ENCODE measurements at regions not wholly inside any gene's neighbourhood (a gene's known extent, or its start where the extent isn't known, plus 50 kb on each side); places are given as distances from the start of the nearest gene placed in this dataset.

DNA sequence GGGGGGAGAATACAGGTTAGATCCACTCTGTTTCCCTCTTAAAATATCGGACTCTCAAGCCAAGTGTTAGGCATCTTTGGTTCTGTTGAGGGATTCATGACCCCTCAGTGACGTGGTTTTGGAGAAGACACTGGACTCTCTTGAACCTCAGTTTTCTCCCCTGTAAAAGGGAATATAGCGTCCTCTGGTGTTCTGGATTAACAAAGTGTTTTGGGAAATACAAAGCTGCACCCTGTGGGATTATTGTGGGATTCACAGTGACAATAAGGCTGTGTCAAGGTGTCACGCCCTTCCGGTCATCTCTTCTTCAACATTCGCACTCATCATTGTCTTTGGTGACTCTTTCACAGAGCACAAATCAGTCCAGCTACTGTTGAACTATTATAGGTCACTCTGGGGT is 139.0 kb downstream of the IRX1 start:
- intact Hi-C loops (cut with micrococcal nuclease): no loop called here

DNA sequence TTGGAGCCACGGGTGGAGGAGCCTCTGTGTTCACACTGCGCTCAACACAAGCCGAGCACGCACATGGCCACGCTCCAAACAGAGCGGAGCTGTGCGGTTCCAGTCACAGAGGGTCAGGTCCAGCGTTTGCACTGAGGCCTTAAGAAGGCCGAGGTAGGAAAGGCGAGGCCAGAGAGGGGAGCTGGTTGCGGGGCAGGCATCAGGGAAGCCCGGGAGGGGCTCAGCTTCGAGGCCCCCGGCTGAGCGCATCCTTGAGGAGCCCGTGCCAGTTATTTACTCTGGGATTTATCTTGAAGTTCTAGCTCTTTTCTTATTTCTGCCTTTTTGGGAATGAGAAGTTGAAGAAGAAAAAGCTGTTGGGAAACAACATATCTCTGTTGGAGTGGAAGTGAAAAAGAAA is 140.8 kb downstream of the IRX1 start:
- intact Hi-C loops (cut with micrococcal nuclease): no loop called here

DNA sequence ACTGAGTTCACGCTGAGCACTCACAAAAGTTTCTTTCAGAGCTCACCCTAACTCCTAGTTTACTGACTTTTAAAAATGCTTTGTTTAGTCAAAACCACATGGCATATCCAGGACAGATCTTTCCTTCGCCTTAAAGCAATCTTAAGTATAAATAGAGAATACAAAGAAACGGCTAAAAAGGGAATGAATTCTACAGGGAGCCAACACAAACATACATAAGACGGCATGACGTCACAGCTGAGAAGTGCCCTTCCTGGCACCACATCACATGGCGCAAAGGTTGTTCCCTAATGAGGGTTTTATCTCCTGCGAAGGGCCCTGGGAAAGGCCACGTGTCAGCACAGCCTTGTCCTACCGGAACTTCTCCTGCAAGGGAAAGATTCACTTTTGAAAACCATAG is 141.3 kb downstream of the IRX1 start:
- intact Hi-C loops (cut with micrococcal nuclease): no loop called here

DNA sequence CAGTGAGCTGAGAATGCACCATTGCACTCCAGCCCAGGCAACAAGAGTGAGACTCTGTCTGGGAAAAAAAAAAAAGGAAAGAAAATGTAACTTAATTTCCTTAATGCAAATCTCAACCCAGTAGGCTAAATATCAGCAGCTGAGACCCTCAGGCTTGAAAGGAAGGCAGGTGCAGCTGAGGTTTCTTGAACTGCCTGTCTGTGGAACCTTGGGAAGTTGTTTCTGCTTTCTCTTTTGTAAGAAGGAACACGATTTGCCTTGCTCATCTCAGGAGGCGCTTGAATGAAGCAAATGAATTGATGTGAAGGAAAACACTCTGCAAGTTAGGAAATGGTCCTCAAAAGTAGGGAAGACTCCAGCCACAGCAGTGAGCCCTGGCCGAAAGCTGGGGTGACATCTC is 143.3 kb downstream of the IRX1 start:
- intact Hi-C loops (cut with micrococcal nuclease): no loop called here

DNA sequence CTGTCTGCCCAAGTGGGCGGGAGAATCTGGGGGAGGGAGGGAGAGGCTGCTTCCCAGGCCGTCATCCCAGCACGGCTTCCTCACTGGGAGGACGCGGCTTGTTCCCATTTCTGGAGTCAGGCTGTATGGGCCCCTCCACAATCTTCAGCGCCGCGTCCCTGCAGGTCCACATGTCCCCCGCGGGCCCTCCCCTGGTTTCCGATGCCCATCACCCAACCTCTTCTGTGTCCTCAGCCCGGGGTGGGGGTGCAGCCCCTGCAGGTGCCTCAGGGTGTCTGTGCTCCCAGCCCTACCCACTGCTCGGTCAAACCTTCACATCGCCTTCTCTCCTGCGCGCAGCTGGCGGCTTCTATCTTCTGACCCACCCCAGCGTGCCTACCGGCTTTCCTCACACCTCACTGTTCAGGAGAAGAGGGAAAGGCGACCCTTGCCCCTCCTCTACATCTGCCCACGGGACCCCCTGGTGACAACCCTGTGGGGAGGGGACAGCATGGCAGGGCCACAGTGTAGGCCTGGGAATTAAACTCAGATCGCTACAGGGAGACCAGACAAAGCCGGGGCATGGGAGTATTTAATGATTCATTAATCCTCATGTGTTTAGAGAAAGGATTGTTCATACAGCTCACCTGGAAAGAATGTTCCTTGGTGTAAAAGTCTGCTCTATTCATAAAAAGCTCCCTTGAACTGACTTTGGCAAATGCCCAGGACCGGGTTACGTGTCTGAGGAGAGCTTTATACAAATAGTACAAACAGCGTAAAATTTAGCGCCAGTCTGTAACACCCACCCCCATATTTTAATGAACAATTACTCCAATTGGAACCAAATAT is 145.1 kb downstream of the IRX1 start:
- intact Hi-C loops (cut with micrococcal nuclease): no loop called here

DNA sequence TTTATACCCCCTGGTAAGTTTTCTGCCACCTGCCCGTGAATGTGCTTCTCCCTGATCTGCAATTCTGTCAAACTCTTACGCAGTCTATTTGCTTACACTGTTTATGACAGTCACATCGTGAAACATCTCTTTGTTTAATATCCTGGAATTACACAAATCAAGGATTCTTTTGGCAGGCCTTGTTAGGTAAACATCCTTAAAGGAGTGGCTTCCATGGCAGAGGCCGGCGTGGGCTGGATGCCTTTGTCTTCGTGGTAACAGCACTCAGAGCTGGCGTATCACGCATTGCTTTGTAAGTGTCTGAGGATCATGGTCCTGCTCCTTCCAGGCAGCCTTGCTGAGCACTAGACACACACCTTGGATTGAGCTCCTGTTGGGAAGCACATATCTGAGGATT is 145.7 kb downstream of the IRX1 start:
- intact Hi-C loops (cut with micrococcal nuclease): no loop called here

DNA sequence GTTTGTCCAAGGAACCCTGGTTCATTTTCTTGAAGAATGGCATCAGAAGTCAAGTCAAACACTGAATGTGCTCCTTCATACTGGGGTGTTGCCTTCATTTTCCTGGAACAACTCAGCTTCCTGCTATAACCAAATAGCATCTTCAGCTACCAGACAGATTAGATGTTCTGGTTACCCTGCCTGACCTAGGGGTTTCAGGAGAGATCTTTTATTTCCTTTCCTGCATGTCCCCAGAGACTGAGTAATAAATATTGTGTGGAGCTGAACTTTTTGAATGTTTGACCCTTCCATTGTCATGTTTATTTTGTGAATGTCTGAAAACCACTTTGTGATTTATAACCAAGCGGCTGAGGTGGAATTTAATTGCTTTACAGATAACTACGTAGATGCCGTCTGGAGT is 147.1 kb downstream of the IRX1 start:
- intact Hi-C loops (cut with micrococcal nuclease): no loop called here

DNA sequence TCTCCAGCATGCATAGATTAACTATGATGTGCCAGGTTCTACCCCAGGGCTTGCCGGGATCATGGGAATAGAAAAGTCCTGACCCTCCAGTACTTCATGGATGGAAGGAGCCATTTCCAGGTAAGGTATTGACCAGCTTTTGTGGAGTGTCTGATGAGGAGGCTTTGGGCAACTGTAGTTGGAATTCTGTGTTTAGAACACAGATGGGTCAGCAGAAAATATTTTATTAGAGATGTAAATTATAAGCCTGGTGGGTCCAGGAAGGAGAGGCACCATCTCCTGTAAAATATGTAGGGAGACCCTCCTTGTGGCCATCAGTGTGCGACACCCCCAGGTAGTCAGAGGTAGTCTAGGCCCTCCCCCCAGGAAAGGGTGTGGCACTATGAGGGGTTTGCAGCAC is 156.2 kb downstream of the IRX1 start:
- intact Hi-C loops (cut with micrococcal nuclease): no loop called here

DNA sequence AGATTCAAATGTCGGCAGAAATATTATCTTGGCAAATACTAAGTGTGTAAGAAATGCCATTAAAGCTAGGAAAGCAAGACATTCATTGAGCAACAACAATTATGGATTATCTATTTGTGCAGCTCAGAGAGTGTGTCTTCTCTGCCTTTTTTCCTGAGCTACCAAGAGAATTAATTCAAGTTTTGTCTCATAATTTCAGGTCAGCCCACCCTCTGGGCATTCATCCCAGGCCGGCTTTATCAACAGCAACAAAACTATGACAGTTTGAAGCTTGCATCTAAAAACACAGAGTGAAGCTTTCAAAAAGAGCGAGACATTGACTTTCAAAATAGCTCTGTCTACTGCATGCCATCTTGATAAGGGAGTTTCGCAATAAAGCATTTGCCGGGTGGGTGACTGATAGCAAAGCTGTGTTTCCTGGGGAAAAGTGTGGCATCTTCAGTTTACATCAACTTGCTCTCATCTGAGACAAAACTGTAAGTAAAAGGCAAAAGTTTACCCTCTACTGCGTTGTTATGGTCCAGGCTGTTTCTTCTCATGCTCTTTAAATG is 182.4 kb downstream of the IRX1 start:
- intact Hi-C loops (cut with micrococcal nuclease): no loop called here

DNA sequence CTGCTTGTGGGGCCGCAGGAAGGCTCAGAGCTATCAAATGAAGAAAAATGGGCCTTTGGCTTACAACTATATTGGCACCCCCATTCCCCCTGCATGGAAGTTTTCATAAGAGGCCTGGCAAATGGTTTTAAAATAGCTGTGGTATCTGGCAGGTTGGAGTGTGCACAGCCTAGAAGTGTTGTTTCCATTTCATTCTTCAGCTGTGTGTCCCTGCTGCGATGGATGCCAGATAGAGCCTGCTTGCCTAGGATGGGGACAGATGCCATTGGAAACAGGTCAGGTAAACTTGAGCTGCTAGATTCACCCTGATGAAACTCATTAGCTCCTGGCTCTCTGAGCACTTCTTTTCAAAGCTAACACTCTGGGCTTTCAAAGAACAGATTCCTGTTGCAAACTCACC is 183.3 kb downstream of the IRX1 start:
- intact Hi-C loops (cut with micrococcal nuclease): no loop called here

DNA sequence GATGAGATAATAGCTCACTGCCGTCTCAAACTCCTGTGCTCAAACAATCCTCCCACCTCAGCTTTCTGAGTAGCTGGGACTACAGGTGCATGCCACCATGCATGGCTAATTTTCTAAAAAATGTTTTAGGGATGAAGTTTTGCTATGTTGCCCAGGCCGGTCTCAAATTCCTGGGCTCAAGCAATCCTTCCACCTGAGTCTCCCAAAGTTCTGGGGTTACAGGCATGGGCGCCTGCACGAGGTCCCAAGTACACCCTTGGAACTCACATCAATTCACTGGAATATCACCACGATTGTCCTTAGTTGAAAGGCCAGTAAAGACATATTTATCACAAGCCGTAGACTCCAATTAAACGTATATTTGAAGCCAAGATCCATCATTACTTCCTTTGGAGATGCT is 184.6 kb downstream of the IRX1 start:
- intact Hi-C loops (cut with micrococcal nuclease): no loop called here

DNA sequence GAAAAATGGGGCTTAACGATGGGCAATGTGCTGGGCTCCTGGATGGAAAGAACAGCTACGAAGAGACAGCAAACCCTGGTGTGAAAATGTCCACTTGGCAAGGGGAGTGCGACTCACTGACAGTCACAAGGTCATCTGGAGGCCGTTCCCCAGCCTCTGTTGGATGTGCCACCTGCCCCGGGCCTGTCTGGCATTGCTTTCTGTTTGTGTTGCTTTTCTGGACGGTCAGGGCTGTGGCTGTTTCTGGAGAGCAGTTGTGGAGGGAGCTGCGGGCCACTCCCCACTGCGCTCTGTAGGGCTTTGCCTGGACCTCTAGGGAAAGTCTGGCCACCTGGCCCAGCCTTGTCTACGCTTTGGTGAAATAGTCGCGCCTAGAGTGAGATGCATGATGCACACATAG is 185.3 kb downstream of the IRX1 start:
- intact Hi-C loops (cut with micrococcal nuclease): no loop called here

DNA sequence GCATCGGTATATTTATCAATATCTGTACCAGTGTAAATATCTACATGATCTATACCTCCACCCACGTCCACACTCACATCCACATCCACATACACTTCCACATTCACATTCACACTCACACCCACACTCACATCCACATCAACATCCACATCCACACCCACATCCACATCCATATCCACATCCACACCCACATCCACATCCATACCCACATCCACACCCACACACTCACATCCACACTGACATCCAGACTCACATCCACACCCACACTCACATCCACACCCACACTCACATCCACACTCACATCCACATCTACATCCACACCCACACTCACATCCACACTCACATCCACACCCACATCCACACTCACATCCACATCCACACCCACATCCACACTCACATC is 189.2 kb downstream of the IRX1 start:
- intact Hi-C loops (cut with micrococcal nuclease): no loop called here

DNA sequence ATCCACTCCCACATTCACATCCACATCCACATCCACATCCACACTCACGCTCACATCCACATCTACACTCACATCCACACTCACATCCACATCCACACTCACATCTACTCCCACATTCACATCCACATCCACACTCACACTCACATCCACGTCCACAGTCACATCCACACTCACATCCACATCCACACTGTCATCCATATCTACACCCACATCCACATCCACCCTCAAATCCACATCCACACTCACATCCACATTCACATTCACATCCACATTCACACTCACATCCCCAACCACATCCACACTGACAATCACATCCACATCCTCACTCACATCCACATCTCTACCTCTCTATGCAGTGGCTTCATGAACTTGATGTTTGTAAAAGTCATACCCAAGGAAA is 190.5 kb downstream of the IRX1 start:
- intact Hi-C loops (cut with micrococcal nuclease): no loop called here

DNA sequence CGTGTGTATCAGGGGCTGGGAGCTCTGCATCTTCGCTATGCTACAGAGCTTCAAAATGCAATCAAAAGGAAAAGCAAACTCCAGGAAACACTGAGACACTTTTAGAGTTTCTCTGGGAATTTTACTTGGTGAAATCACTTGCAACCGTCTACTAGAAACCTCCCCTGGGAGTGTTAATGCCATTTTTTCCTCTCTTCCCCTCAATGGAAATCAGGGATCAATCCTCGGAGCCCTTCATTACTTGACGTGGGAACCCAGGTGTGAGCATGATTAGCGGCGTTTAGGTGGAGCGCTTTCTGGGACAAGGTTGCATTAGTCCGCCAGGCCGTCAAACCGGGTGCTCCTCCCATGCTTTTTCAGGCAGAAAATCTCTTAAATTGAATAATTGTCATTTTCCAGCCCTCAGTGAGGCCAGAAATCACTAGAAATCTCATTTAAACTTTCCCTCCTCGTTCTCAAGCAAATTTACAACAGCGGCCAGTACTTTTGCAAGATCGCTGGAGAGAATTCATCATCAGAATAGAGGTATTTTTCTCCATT is 191.3 kb downstream of the IRX1 start:
- intact Hi-C loops (cut with micrococcal nuclease): no loop called here

DNA sequence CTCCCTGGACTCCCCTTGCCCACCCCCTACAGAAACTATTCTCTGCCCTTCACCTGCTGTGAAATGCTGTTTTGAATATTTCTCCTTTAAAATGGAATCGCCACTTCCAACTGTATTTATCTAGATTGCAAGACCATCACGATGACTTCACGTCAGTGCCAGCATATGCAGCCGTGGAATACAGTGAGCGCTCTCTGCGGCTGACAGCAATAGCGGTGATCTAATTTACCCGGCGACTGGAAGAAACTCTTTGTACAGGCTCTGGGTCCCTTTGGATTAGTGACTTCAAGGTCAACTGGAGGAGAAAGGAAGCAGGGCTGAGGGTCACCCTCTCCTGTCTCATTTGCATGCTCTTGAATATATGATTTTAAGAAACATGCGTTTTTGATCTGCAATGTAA is 192.0 kb downstream of the IRX1 start:
- intact Hi-C loops (cut with micrococcal nuclease): no loop called here

DNA sequence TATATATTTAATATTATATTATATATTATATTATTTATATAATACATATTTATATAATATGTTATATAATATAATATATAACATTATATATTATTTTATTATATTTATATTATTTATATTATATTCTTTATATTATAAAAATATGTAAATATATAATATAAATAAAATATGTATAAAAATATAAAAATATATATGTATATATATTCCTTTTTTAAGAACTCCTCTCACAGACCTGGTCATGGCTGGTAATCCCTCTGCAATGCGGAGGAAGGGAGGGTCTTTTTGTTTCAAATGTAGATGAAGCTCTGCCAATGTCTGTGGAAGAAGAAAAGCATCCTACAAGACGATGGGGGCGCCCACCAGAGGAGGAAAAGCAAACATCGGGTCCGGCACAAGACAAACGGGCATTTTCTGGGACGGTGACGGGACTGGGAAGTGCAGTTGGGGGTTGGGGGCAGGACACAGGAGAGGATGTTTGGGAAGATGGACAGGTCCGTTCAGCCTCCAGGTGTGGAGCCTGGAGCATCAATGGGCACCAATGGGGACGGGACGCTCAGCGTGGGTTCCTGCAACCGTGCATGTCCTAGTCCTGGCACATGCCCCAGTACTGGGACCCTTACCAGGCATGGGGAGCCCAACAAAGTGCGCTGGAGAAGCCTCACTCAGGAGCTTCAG is 194.0 kb downstream of the IRX1 start:
- intact Hi-C loops (cut with micrococcal nuclease): no loop called here

DNA sequence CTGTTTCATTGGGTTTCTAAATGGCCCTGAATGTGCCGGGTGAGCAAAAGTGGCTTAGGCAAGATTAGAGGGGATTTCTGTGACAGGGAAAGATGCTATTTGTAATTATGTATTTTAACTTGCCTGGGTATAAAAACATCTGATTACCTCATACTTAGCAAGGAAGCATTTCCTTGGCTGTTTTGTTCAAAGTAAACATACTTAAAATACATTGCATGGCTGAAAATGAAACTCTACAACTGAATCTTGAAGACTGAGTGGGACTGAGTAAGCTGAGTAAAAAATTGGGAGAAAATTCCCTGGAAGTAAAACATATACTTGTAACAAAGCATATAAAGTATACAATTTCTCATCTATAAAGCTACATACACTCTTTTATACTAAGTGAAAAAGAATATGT is 197.5 kb downstream of the IRX1 start:
- intact Hi-C loops (cut with micrococcal nuclease): no loop called here

DNA sequence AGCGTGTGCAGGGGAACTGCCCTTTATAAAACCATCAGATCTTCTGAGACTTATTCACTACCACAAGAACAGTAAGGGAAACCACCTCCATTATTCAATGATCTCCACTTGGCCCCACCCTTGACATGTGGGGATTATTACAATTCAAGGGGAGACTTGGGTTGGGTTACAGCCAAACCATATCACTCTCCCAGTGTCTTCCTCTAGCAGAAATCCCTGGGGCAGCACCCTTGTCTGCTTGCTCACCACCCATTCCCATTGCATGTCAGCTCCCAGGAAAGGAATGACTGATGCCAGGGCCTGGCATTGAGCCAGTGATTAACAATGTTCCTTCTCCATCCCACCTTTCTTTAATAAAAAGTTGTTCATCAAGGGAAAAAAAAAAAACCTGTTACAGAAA is 199.0 kb downstream of the IRX1 start:
- intact Hi-C loops (cut with micrococcal nuclease): no loop called here

DNA sequence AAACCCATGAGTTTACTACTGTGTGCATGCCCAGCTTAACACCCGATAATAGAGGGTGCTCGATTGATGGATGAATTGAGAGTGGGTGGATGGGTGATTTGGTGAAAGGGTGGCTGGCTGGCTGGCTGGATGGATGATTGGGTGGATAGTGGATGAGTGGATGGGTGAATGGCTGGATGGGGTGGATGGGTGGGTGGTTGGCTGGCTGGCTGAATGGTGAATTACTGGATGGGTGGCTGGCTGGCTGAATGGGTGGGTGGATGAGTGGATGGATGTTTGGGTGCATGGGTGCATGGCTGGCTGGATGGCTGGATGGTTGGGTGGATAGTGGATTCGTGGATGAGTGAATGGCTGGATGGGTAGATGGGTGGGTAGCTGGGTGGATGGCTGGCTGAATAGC is 201.1 kb downstream of the IRX1 start:
- intact Hi-C loops (cut with micrococcal nuclease): no loop called here

DNA sequence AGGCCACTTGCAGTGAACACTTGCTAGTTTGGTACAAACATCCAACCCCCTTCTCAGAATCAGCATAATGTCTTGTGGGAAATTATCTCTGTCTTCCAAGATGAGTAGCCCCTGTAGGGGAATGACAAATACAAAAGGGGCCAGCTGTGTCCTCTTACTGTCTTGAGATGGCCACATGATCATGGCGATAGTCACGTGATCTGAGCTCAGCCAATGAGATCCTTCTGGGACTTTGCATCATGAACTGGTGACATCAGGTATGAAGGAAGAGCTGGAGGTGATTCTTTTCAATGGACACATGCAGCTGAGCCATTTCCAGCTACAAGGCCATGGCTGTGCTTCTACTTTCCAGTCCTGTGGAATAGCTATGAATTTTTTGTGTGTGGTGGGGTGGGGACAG is 206.3 kb downstream of the IRX1 start:
- intact Hi-C loops (cut with micrococcal nuclease): no loop called here

DNA sequence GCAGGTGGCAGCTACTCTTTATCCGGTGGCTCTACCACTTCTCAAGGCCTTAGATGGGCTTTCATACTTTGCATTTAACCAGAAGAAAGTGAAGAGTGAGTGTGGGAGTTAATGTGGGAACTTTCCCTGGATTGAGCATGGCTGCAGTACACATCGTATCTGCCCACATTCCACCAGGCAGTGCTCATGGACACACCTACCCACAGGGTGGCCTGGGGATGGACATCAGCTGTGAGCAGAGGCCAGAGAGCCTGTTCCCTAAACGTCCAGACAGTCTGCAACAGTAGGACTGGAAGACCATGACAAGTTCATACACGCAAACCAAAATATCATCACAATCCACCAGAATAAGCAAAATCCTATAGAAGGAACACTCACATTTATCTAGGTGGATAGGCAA is 213.8 kb downstream of the IRX1 start:
- intact Hi-C loops (cut with micrococcal nuclease): no loop called here

DNA sequence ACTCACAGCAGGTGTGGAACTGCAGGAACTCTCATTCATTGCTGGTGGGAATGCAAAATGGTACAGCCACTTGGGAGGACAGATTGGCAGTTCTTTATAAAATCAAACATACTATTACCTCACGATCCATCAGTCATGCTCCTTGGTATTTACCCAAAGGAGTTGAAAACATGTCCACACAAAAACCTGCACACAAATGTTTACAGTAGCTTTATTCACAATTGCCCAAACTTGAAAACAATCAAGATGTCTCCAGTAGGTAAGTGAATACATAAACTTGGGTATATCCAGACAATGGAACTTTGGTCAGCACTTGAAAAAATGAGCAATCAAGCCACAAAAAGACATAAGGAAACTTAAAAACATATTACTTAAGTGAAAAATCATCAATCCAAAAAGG is 215.5 kb downstream of the IRX1 start:
- intact Hi-C loops (cut with micrococcal nuclease): no loop called here
